Right lobe of liver (tissue), 4 donors: ENCODE measurements at regions not wholly inside any gene's neighbourhood (a gene's known extent, or its start where the extent isn't known, plus 50 kb on each side); places are given as distances from the start of the nearest gene placed in this dataset.

Experiments used
- CTCF ChIP-seq, 4 donors: fragments of 200-600 bp in 3 of 4; fragments of 450-650 bp in 1 of 4; IDR thresholded peaks; one replicate each; pipeline versions ENCODE4 v1.5.1 to v1.8.0; 2016 to 2022; ENCODE audit warnings: antibody characterized with exemption in 4 of 4, mild to moderate bottlenecking in 2 of 4
- POLR2A ChIP-seq: fragments of 450-650 bp; IDR thresholded peaks from one replicate; pipeline ENCODE4 v1.6.1; 2017; ENCODE audit warnings: antibody characterized with exemption, mild to moderate bottlenecking
- donor health status: DM: no; HTN: no; CAD: no.
- donor health status: DM: no; HTN: no; CAD: no.
- donor health status: DM: no; HTN: yes; CAD: no.

- no peak for TF ChIP-seq CTCF (IDR thresholded peaks at IDR 0.05)
- no peak for TF ChIP-seq POLR2A
Observed at GRCh38 chr2:107569496-107569895, 257.2 kb upstream of the RGPD4 start.
